ENCODE measurements at regions not wholly inside any gene's neighbourhood (a gene's known extent, or its start where the extent isn't known, plus 50 kb on each side); places are given as distances from the start of the nearest gene placed in this dataset.

DNA sequence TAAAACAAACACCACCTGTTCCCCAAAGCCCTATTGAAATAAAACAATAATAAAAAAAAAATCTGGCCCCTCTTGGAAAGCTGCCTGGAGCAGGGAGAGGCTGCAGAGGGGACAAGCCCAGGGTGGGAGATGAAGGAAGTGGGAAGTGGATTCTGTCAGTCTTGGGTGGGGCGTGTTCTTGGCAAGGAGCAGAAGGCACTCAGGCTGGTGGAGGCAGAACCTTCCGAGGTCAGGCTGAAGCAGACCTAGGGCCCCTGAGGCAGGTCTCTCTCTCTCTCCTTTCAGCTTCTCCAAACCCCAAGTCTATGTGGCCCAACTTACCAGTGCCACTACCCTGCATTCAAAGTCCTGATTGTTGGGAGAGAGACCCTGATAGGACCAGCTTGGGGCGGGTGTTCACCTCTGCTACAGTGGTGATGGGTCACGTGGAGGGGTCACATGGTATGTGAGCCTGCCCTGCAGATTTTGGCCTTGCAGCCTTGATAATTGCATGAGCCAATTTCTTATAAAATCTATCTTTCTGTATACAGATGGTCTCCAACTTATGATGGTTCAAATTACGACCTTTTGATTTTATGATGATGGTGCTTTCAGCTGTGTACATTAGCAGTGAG, 145.4 kb upstream of the C1orf174 start:
- DNase-seq (ENCODE audit: low spot score), result no peak

DNA sequence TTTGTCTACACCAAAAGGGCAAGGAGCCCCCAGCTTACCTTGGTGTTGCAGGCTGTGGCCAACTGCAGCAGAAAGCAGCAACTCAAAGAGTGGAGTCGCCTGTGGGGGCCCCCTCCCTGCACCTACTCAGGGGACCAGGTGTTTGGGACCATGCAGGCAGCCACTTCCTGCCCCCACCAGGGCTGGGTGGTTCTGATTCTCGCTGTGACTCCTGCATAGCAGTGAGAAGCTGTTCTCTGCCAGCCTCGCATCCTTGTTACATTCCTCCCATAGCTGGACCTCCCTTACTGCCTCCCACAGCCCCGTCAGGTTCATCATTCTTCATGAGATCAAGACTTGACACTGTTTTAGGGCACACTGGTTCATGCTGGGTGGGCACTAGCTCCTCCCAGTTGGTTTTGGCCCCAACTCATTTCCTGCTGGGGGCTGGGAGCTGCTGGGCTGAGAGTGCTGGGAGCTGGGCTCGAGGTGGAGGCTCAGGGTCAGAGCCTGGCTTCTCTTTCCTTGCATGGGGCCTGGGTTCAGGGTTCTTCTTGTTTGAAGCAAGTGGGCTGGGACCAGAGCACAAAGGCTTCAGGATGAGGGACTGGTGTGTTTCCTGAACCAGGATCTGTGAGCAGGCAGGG, 146.9 kb upstream of the C1orf174 start:
- DNase-seq (ENCODE audit: low spot score), result no peak

GRCh38 chr1:4047666-4048065, 147.6 kb upstream of the C1orf174 start:
- DNase-seq (ENCODE audit: low spot score), result no peak

GRCh38 chr1:4048076-4048475, 148.0 kb upstream of the C1orf174 start:
- no peak for DNase-seq (ENCODE audit: low spot score)

DNA sequence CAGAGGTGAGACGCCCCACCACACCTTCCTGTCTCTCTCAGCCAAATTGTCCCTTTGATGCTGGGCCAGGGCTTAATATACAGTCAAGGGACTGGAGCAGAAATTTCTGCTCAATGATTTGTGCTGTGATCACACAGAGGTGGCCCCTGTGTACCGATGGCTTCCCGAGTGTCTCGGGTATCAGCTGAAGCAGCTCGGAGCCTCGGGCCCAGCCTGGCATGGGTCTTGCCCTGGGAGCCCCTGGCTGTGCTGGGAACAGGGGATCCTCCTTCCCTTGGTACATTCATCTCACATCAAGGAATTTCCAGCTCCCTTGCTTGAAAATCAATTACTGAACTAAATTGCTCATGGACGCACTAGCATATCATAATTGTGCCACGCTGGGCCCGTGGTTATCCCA, 148.8 kb upstream of the C1orf174 start:
- no peak for DNase-seq (ENCODE audit: low spot score)

DNA sequence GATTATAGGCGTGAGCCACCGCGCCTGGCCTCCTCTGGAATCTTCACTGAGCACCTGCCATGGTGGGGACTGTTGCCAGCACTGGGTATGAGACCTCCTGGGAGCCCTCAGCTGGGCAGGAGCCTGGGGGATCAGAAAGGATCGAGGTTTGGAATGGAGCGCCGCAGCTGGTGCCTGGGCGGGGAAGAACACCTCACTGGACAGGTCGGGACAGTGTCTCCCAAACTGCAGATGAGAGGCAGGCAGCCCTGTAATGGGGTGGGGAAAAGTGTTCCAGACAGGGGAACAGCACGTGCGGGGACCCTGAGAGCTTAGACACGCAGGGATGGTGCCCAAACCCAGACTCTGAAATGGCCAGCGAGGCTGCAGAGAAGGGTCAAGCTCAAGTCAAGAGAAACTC, 150.9 kb upstream of the C1orf174 start:
- no peak for DNase-seq (ENCODE audit: low spot score)

GRCh38 chr1:4052657-4053056, 152.6 kb upstream of the C1orf174 start:
- no peak for DNase-seq (ENCODE audit: low spot score)

DNA sequence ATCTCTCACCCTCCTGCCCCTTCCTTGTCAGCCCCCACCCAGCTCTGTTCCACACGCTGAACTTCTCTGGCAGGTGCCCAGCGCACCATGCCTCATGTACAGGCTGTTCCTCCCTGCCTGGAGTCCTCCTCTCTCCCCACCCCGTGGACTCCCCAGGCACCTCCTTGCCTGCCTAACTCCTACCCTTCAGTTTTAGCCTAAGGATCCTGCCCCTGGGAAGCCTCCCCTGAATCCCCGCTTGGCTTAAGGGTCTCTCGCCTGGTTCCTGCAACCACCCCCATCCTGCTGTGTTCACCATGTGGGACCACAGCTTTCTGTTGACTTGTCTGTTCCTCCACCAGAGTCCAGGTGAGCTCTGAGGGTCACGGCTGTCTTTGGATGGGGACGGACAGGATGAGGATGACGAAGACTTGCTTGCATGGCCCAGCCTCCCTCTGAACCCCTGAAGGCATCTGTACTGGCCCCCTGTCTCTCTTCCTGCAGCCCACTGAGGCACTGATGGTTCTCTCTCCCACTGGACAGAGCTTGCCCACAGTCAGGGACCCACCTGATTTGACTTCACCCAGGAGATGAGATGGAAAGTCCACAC, 153.2 kb upstream of the C1orf174 start:
- DNase-seq (ENCODE audit: low spot score), result no peak

GRCh38 chr1:4053774-4054173, 153.7 kb upstream of the C1orf174 start:
- no peak for DNase-seq (ENCODE audit: low spot score)

DNA sequence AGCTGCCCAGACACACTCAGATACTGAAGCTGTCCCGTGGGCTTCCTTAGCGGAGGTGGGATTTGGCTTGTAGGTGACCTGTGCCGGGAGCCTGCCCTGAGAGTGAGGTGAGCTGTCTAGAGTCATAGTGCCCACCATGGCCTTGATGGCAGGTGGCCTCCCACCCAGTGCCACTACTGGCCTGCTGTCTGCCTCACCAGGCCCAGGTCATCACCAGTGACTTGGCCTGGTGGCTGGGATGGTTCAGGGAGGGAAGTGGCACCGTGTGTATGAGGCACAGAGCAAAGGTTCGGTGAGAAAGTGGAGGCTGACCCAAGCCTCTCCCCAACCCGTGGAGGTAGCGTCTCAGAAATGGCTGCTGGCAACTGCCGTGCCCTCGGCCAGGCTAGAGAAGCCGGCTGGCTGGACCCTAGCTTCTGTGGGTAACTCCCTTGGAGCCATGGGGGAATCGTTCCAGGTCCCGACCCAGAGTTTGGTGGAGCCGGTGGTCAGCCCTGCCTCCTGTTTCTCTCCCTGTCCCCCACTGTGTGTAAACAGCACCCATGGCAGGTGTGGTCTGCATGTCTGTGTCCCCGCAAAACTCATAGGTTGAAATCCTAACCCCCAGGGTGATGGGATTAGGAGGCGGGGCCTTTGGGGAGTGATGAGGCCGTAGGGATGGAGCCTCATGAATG, 155.4 kb upstream of the C1orf174 start:
- DNase-seq (ENCODE audit: low spot score), result no peak

DNA sequence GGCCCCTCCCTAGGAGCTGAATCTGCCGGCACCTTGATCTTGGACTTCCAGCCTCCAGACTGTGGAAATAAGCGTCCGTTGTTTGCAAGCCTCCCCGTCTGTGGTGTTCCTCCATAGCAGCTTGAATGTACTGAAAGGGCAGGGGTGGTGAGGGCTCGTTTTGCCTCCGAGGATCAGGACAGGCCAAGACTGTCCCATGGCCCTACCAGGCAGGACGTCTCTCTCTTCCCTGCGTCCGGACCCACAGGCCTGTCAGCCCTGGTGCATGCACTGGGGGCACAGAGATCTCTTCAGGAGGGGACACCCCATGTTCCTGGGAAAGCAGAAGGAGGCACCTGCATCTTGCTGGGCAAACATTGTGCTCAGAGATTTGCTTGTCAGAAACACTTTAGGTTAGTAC, 156.3 kb upstream of the C1orf174 start:
- DNase-seq (ENCODE audit: low spot score), result no peak

GRCh38 chr1:4056989-4057388, 156.9 kb upstream of the C1orf174 start:
- DNase-seq (ENCODE audit: low spot score), result no peak

GRCh38 chr1:4057603-4058002, 157.5 kb upstream of the C1orf174 start:
- no peak for DNase-seq (ENCODE audit: low spot score)

DNA sequence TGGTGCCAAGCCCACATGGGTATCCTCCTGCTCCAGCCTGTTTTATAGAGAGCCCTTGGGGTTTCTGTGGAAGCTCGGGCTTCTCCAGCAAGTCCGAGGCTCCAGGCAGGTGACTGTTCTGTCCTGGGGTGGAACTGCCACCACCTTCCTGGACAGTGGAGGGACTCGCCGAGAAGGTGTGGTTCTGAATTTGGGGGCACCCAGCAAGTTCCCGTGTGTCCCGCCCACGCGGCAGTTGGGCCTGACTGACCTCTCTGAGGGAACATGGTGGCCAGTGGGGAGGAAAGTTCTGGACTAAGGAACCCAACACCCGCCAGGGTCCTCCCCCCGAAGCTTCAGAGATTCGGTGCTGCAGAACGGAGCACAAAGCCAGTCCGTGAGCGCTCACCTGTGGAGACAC, 158.1 kb upstream of the C1orf174 start:
- no peak for DNase-seq (ENCODE audit: low spot score)

- no peak for DNase-seq (ENCODE audit: low spot score)
Observed at GRCh38 chr1:4058706-4059105, 158.6 kb upstream of the C1orf174 start.

- no peak for DNase-seq (ENCODE audit: low spot score)
Observed at GRCh38 chr1:4059270-4059669, 159.2 kb upstream of the C1orf174 start.

DNA sequence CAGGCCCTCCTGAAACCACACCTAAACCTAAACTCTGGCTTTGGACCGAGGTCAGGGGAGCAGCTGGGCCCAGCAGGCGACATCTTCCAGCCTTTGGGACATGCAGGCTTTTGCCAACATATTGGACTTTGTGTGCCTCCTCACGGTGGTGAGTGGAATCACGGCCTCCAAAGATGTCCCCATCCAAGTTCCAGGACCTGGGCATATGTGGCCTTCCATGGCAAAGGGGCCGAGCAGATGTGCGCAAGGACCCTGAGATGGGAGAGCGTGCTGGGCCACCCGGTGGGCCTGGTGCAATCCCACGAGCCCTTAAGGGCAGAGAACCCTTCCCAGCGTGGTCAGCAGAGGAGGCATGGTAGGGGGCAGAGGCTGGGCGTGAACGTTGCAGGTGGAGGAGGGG, 160.8 kb upstream of the C1orf174 start:
- no peak for DNase-seq (ENCODE audit: low spot score)

GRCh38 chr1:4061521-4062031, 161.5 kb upstream of the C1orf174 start:
- DNase-seq (ENCODE audit: low spot score), result no peak

- DNase-seq (ENCODE audit: low spot score), result no peak
Observed at GRCh38 chr1:4062041-4062440, 162.0 kb upstream of the C1orf174 start.

- DNase-seq (ENCODE audit: low spot score), result no peak
Observed at GRCh38 chr1:4062560-4062959, 162.5 kb upstream of the C1orf174 start.

DNA sequence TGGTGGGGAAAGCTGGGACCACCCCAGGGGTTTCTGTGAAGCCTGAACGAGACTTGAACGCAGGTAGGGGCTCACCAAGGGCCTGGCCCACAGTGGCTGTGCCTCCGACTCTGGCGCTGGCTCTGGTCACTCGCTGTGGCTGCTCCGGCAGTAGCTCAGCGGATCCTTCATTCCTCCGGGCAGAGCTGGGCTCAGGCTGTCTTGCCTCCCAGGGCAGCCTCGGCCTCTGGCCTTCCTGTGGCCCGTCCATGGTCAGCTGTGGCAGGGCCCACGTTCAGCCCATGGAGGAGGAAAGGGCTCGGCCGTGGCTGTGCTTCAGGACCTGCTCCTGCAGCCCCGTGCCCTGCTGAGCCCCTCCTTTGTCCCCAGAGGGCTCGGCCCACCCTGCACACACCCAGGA, 162.9 kb upstream of the C1orf174 start:
- DNase-seq (ENCODE audit: low spot score), result no peak

GRCh38 chr1:4063516-4063915, 163.4 kb upstream of the C1orf174 start:
- no peak for DNase-seq (ENCODE audit: low spot score)

Data from HuH-7.5 (cell line).